ENCODE measurements at regions not wholly inside any gene's neighbourhood (a gene's known extent, or its start where the extent isn't known, plus 50 kb on each side); places are given as distances from the start of the nearest gene placed in this dataset.

DNA sequence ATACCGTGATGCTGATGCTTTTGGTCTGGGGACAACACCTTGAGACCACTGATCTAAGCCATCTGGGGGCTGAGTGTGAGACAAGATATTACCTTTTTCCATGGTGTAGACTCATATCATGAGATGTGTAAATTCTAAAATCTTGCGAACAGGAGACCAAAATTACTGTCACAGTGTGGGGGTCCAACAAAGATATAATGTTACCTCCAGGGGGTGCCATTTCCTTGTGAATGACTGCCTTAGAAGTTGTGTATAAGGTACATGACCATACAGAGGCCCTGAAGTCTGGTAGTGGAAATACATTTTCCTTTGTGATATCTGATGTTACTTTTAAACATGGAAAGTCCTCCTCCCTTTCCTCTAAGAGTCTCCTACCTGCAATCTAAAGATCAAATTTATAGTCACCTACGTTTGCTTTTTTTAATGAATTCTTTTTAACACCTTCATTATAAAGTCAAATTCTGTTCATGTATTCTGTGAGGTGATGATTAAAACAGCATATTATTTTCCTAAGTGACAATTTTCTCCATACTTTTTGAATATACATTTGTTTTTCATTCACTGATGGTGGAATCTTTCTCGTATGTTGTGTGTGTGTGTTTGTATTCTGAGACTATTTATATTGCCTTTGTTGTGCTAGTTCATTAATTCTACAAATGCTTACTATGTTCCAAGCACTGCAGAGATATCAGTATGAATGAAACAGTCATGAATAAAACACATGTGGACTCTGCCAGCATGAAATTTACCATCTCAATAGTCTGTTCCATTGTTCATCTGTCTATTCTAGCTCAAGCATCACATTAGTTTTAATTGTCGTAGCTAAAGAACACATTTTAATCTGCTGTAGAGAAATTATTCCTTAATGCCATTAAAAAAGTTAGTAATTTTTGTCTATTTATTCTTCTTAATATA lies 113.7 kb downstream of the RFC3 start:
- Histone ChIP-seq H3K27ac (replicated peaks) (no peak overlapping the region), H3K4me3 (replicated peaks; ENCODE audit: insufficient read depth, low read length) (no peak overlapping the region), H3K27me3 (ENCODE audit: insufficient read depth, poor library complexity, severe bottlenecking) (no peaks in the 10 kb centered on the region)
- DNase-seq (ENCODE audit: low read depth in 1 of 2, low spot score in 1 of 2) = peak in 1 of 2 experiments; percentile 27
- no peak for TF ChIP-seq POLR2AphosphoS5 (IDR thresholded peaks at IDR 0.05; ENCODE audit: low read depth)
- no peak for TF ChIP-seq SPI1 (IDR thresholded peaks at IDR 0.05; ENCODE audit: borderline replicate concordance, low read depth)
- TF ChIP-seq GABPA (IDR thresholded peaks at IDR 0.05; ENCODE audit: low read depth) = no peak
- TF ChIP-seq, protein P1, sequence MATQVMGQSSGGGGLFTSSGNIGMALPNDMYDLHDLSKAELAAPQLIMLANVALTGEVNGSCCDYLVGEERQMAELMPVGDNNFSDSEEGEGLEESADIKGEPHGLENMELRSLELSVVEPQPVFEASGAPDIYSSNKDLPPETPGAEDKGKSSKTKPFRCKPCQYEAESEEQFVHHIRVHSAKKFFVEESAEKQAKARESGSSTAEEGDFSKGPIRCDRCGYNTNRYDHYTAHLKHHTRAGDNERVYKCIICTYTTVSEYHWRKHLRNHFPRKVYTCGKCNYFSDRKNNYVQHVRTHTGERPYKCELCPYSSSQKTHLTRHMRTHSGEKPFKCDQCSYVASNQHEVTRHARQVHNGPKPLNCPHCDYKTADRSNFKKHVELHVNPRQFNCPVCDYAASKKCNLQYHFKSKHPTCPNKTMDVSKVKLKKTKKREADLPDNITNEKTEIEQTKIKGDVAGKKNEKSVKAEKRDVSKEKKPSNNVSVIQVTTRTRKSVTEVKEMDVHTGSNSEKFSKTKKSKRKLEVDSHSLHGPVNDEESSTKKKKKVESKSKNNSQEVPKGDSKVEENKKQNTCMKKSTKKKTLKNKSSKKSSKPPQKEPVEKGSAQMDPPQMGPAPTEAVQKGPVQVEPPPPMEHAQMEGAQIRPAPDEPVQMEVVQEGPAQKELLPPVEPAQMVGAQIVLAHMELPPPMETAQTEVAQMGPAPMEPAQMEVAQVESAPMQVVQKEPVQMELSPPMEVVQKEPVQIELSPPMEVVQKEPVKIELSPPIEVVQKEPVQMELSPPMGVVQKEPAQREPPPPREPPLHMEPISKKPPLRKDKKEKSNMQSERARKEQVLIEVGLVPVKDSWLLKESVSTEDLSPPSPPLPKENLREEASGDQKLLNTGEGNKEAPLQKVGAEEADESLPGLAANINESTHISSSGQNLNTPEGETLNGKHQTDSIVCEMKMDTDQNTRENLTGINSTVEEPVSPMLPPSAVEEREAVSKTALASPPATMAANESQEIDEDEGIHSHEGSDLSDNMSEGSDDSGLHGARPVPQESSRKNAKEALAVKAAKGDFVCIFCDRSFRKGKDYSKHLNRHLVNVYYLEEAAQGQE (IDR thresholded peaks at IDR 0.05; ENCODE audit: insufficient replicate concordance, low read depth) = no peak
- TF ChIP-seq CTCF (IDR thresholded peaks at IDR 0.05; ENCODE audit: insufficient read depth, low read length) = no peak

GRCh38 chr13:33932769-33933406 lies 114.9 kb downstream of the RFC3 start:
- Histone ChIP-seq H3K27ac (replicated peaks) (no peak overlapping the region), H3K27me3 (ENCODE audit: insufficient read depth, poor library complexity, severe bottlenecking) (no peaks in the 10 kb centered on the region), H3K4me3 (replicated peaks; ENCODE audit: insufficient read depth, low read length) (no peak overlapping the region)
- no peak for DNase-seq (ENCODE audit: low read depth in 1 of 2, low spot score in 1 of 2)
- TF ChIP-seq SPI1 (IDR thresholded peaks at IDR 0.05; ENCODE audit: borderline replicate concordance, low read depth) (no peak), GABPA (IDR thresholded peaks at IDR 0.05; ENCODE audit: low read depth) (no peak), POLR2AphosphoS5 (IDR thresholded peaks at IDR 0.05; ENCODE audit: low read depth) (no peak), CTCF (IDR thresholded peaks at IDR 0.05; ENCODE audit: insufficient read depth, low read length) (no peak)
- TF ChIP-seq, protein P1 (IDR thresholded peaks at IDR 0.05; ENCODE audit: insufficient replicate concordance, low read depth) = no peak

DNA sequence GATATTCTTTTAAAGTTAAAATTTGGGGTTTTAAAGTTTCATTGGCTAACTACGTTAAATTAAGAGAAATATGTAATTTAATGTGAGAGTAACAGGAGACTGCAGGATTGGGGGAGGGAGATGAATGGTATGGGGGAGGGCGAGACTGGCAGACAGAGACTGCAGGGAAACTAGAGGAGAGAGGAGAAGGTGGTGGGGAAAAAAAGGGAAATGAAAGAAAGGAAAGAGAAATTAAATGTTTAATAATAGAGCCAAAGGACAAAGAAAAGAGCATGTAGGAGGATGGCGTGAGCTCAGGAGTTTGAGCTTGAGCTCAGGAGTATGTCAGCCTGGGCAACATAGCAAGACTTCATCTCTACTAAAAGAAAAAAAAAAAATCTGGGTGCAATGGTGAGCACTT lies 115.9 kb downstream of the RFC3 start:
- Histone ChIP-seq H3K27me3 (ENCODE audit: insufficient read depth, poor library complexity, severe bottlenecking) (no peaks in the 10 kb centered on the region), H3K4me3 (replicated peaks; ENCODE audit: insufficient read depth, low read length) (no peak overlapping the region), H3K27ac (replicated peaks) (no peak overlapping the region)
- TF ChIP-seq POLR2AphosphoS5 (IDR thresholded peaks at IDR 0.05; ENCODE audit: low read depth) (no peak), CTCF (IDR thresholded peaks at IDR 0.05; ENCODE audit: insufficient read depth, low read length) (no peak), SPI1 (IDR thresholded peaks at IDR 0.05; ENCODE audit: borderline replicate concordance, low read depth) (no peak), GABPA (IDR thresholded peaks at IDR 0.05; ENCODE audit: low read depth) (no peak)
- TF ChIP-seq, protein P1 (IDR thresholded peaks at IDR 0.05; ENCODE audit: insufficient replicate concordance, low read depth) = no peak
- no peak for DNase-seq (ENCODE audit: low read depth in 1 of 2, low spot score in 1 of 2)

Data from HL-60 (cell line).